Stomach (tissue), 4 donors: ENCODE measurements at regions not wholly inside any gene's neighbourhood (a gene's known extent, or its start where the extent isn't known, plus 50 kb on each side); places are given as distances from the start of the nearest gene placed in this dataset.

Experiments
- CTCF ChIP-seq, 7 experiments: fragments of 450-650 bp in 4 of 7; fragments of 200-600 bp in 3 of 7; sonication (generic) in 3 of 7; IDR thresholded peaks; one replicate each; pipeline ENCODE4 v1.5.1; 2016 to 2019; ENCODE audit warnings: antibody characterized with exemption in 7 of 7, control low read depth in 2 of 7, mild to moderate bottlenecking in 1 of 7
- EP300 ChIP-seq: sonication (generic); formaldehyde crosslinking; IDR thresholded peaks from one replicate; pipeline ENCODE4 v1.6.1; 2017; ENCODE audit warnings: antibody characterized with exemption
- POLR2A ChIP-seq, 4 donors: fragments of 450-650 bp; IDR thresholded peaks; one replicate each; pipeline ENCODE4 v1.6.1; 2016; ENCODE audit warnings: antibody characterized with exemption in 4 of 4, control low read depth in 2 of 4, mild to moderate bottlenecking in 1 of 4, moderate library complexity in 1 of 4
- POLR2AphosphoS5 ChIP-seq, 3 donors: sonication (generic); formaldehyde crosslinking; IDR thresholded peaks; one replicate each; pipeline ENCODE4 v1.6.1; 2016; ENCODE audit warnings: antibody characterized with exemption in 3 of 3

DNA sequence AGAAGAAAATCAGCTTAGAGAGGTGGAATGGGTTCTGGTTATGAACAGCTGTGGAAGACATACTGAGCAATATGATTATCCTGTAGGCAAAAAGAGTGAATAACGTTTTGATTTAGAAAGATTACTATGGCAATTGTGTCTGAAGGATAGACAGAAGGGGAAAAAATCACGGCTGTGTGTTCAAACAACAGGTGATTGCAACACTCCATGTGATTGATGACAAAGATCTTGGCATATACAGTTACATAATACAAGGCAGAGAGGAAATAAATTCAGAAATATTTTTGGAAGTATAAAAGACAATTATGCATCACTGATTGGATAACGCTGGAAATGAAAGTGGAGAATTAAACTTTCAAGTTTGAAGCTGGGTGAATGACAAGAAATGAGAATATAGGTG is 58.5 kb upstream of the KCNJ3 start:
- no peak for TF ChIP-seq CTCF (IDR thresholded peaks at IDR 0.05)
- TF ChIP-seq POLR2A (IDR thresholded peaks at IDR 0.05), result no peak
- no peak for TF ChIP-seq EP300
- no peak for TF ChIP-seq POLR2AphosphoS5 (IDR thresholded peaks at IDR 0.05)
